ENCODE measurements at regions not wholly inside any gene's neighbourhood (a gene's known extent, or its start where the extent isn't known, plus 50 kb on each side); places are given as distances from the start of the nearest gene placed in this dataset.

DNA sequence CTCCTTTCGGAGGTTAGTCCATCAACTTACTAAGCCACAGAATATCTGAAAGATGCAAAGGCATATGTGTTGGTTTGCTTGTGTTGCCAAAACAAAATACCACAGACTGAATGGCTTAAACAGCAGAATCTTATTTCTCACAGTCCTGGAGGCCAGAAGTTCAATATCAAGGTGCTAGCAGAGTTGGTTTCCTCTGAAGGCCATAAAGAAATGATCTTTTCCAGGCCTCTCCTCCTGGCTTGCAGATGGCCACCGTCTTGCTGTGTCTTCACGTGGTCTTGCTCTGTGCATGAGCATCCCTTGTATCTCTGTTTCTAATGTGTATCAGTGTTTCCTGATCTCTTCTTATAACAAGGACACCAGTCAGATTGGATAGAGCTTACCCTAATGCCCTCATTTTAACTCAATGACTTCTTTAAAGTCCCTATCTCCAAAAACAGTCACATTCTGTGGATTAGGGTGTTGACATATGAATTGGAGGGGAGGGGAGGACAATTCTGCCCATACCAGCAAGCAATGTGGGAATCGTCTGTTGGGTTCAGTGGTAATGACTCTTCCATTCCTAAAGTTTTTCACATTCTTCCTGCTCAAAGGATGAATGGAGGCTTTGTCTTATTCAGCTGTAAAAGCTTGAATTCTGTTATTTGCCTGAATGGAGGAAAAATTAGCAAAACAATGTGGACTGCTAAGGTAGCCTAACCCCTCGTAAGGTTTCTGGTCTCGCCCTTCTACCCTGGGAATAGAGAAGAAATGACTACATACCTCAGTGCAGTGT lies 715.7 kb downstream of the DIAPH3 start:
- TF ChIP-seq CTCF (conservative IDR thresholded peaks at IDR 0.05; ENCODE audit: low read depth, low read length) = no peak
- Histone ChIP-seq H3K9ac (no peak overlapping the region), H3K27ac (no peak overlapping the region), H3K4me3 (IDR thresholded peaks at IDR 0.05; ENCODE audit: insufficient read depth, low read depth, low read length) (no peak overlapping the region), H4K20me1 (ENCODE audit: insufficient read depth) (no peaks in the 10 kb centered on the region), H3K36me3 (ENCODE audit: insufficient read depth) (no peaks in the 10 kb centered on the region), H3K27me3 (ENCODE audit: insufficient read depth, low read depth) (no peaks in the 10 kb centered on the region), H2AFZ (ENCODE audit: low read depth) (no peak overlapping the region), H3K4me2 (no peak overlapping the region), H3K4me1 (ENCODE audit: low read depth, poor library complexity, severe bottlenecking) (no peaks in the 10 kb centered on the region), H3K79me2 (ENCODE audit: insufficient read depth, low read depth) (no peaks in the 10 kb centered on the region)

DNA sequence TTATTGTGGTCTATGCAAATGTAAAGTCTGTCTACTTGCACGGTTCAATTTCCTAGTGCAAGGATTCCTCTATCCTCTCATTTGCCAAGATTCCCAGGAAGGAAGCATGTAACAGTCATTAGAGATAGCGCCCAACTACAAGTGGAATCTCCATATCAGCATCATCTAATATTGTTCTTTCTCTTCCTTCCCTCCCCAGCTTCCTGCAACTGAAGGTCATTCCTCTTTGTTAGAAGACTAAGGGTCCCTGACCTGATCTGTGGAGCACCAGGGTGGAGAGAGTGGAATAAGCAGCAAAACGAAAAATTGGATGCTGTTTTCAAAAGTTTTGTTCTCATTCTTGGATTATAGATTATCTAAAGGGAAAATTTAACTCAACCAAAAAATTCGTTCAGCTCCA lies 714.0 kb downstream of the DIAPH3 start:
- H3K9ac ChIP-seq = no peak overlapping the region
- H4K20me1 ChIP-seq (ENCODE audit: insufficient read depth) = no peaks in the 10 kb centered on the region
- no peak overlapping the region for H3K27ac ChIP-seq
- H3K4me2 ChIP-seq = no peak overlapping the region
- H3K4me3 ChIP-seq (IDR thresholded peaks at IDR 0.05; ENCODE audit: insufficient read depth, low read depth, low read length) = no peak overlapping the region
- no peaks in the 10 kb centered on the region for H3K27me3 ChIP-seq (ENCODE audit: insufficient read depth, low read depth)
- no peaks in the 10 kb centered on the region for H3K36me3 ChIP-seq (ENCODE audit: insufficient read depth)
- H3K79me2 ChIP-seq (ENCODE audit: insufficient read depth, low read depth) = no peaks in the 10 kb centered on the region
- no peak for TF ChIP-seq CTCF (conservative IDR thresholded peaks at IDR 0.05; ENCODE audit: low read depth, low read length)
- no peak overlapping the region for H2AFZ ChIP-seq (ENCODE audit: low read depth)
- no peaks in the 10 kb centered on the region for H3K4me1 ChIP-seq (ENCODE audit: low read depth, poor library complexity, severe bottlenecking)

DNA sequence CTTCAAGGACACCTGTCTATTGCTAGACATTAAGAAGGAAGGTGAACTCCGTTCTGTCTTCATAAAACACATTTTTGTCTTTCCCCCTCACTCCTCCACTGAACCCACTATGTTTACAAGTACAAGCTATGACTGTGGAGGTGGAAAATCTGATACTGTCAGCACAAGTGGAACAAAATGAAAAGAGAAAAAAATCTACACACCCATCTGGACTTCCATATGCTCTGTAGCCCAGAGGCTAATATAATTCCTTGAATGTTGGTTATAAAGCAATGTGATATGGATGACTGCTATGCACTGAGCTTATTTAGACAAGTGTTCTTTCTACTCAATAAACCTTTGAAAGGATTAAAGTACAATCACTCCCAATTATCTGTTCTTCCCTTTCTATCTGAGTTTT lies 713.5 kb downstream of the DIAPH3 start:
- Histone ChIP-seq H3K27ac (no peak overlapping the region), H3K27me3 (ENCODE audit: insufficient read depth, low read depth) (no peaks in the 10 kb centered on the region), H2AFZ (ENCODE audit: low read depth) (no peak overlapping the region), H4K20me1 (ENCODE audit: insufficient read depth) (no peaks in the 10 kb centered on the region), H3K9ac (no peak overlapping the region), H3K36me3 (ENCODE audit: insufficient read depth) (no peaks in the 10 kb centered on the region), H3K4me1 (ENCODE audit: low read depth, poor library complexity, severe bottlenecking) (no peaks in the 10 kb centered on the region), H3K79me2 (ENCODE audit: insufficient read depth, low read depth) (no peaks in the 10 kb centered on the region), H3K4me3 (IDR thresholded peaks at IDR 0.05; ENCODE audit: insufficient read depth, low read depth, low read length) (no peak overlapping the region), H3K4me2 (no peak overlapping the region)
- no peak for TF ChIP-seq CTCF (conservative IDR thresholded peaks at IDR 0.05; ENCODE audit: low read depth, low read length)

DNA sequence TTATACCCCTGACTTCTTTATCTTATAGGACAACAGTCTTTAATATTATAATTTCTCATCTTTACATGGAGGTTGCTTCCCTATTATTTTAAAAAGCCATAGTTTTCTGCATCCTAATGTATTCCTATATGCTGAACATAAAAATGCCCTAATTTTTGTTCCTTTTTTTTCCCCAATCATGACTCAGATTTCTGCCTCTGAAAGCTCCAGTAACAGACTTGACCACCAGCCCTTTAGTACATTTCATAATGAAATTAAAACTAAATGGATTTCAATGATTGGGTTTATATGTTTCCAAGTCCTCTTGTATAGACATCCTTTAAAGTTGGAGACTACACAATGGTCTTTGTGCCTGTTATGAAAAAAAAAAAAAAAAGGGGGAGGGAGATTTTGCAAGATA lies 712.5 kb downstream of the DIAPH3 start:
- H3K9ac ChIP-seq = no peak overlapping the region
- no peak overlapping the region for H3K4me2 ChIP-seq
- no peaks in the 10 kb centered on the region for H3K36me3 ChIP-seq (ENCODE audit: insufficient read depth)
- H3K4me3 ChIP-seq (IDR thresholded peaks at IDR 0.05; ENCODE audit: insufficient read depth, low read depth, low read length) = no peak overlapping the region
- no peak for TF ChIP-seq CTCF (conservative IDR thresholded peaks at IDR 0.05; ENCODE audit: low read depth, low read length)
- H3K27ac ChIP-seq = no peak overlapping the region
- no peak overlapping the region for H2AFZ ChIP-seq (ENCODE audit: low read depth)
- no peaks in the 10 kb centered on the region for H3K4me1 ChIP-seq (ENCODE audit: low read depth, poor library complexity, severe bottlenecking)
- no peaks in the 10 kb centered on the region for H4K20me1 ChIP-seq (ENCODE audit: insufficient read depth)
- no peaks in the 10 kb centered on the region for H3K79me2 ChIP-seq (ENCODE audit: insufficient read depth, low read depth)
- no peaks in the 10 kb centered on the region for H3K27me3 ChIP-seq (ENCODE audit: insufficient read depth, low read depth)
